ENCODE measurements at regions not wholly inside any gene's neighbourhood (a gene's known extent, or its start where the extent isn't known, plus 50 kb on each side); places are given as distances from the start of the nearest gene placed in this dataset.

DNA sequence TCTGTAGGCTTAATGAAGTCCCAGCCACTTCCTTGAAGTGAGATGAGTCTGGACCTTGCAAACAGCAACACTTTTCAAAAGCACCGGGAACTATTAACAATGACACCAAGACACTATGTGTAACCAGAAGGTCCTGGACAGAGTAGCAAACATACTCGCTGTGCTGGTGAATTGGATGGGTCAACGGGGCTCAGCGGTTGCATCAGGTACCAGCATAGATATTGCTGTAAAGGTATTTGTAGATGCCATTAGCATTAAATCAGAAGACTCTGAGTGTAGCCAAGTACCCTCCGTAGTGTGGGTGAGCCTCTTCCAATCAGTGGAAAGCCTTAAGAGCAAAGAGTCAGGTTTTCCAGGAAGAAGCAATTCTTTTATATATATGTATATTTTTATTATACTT, 140.5 kb downstream of the IRX2 start:
- no peak for TF ChIP-seq POLR2AphosphoS5 (IDR thresholded peaks at IDR 0.05; ENCODE audit: low read depth, low read length)
- TF ChIP-seq, protein P1, sequence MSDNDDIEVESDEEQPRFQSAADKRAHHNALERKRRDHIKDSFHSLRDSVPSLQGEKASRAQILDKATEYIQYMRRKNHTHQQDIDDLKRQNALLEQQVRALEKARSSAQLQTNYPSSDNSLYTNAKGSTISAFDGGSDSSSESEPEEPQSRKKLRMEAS (IDR thresholded peaks at IDR 0.05): no peak
- TF ChIP-seq, protein P2, sequence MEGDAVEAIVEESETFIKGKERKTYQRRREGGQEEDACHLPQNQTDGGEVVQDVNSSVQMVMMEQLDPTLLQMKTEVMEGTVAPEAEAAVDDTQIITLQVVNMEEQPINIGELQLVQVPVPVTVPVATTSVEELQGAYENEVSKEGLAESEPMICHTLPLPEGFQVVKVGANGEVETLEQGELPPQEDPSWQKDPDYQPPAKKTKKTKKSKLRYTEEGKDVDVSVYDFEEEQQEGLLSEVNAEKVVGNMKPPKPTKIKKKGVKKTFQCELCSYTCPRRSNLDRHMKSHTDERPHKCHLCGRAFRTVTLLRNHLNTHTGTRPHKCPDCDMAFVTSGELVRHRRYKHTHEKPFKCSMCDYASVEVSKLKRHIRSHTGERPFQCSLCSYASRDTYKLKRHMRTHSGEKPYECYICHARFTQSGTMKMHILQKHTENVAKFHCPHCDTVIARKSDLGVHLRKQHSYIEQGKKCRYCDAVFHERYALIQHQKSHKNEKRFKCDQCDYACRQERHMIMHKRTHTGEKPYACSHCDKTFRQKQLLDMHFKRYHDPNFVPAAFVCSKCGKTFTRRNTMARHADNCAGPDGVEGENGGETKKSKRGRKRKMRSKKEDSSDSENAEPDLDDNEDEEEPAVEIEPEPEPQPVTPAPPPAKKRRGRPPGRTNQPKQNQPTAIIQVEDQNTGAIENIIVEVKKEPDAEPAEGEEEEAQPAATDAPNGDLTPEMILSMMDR (IDR thresholded peaks at IDR 0.05 in 2 of 3, conservative IDR thresholded peaks at IDR 0.05 in 1 of 3; ENCODE audit: borderline replicate concordance in 1 of 3, insufficient read depth in 1 of 3, low read depth in 2 of 3, low read length in 2 of 3): no peak
- TF ChIP-seq JUND (IDR thresholded peaks at IDR 0.05): no peak
- TF ChIP-seq EGR1 (IDR thresholded peaks at IDR 0.05; ENCODE audit: low read depth): no peak
- TF ChIP-seq, protein P3, sequence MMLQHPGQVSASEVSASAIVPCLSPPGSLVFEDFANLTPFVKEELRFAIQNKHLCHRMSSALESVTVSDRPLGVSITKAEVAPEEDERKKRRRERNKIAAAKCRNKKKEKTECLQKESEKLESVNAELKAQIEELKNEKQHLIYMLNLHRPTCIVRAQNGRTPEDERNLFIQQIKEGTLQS (IDR thresholded peaks at IDR 0.05): no peak
- no peak for TF ChIP-seq EZH2 (IDR thresholded peaks at IDR 0.05)
- no peak for TF ChIP-seq SIN3A (IDR thresholded peaks at IDR 0.05; ENCODE audit: low read depth)
- TF ChIP-seq ZFX (IDR thresholded peaks at IDR 0.05): no peak

All from HCT116 (cell line).